ENCODE measurements at regions not wholly inside any gene's neighbourhood (a gene's known extent, or its start where the extent isn't known, plus 50 kb on each side); places are given as distances from the start of the nearest gene placed in this dataset.

DNA sequence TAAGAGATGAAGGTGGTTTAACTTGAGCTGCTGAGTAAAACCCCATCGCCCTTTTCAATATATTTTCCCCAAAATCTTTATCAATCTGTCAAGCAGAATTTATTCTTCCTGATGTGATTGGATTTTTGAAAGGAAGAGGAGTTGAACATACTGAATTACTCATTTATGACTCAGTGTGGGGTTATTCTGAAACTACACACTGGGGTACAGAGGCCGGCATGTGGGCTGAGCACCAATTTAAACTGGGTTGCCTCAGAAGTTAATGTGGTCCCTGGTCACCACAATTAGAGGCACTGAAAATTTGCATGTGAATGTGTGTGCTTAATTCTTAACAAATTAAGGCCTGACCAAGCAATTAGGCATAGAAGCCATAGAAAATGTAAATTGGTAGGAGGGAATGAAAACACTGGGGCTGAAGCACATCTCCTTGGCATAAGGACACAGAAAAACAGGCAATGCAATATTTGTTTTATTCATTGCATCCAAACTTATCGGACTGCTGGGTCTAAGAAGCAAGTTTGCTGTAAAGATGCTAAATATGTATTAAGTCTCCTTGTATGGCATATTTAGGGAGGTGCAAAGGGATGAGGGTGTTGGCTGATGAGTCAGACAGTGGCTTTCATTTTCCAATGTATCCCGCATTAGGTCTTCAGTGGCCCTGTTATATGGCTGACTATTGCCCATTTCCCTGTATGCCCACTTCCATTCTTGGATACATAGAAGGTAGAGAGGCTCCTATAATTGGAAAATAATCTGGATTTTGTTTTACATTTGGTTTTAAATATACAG lies 170.9 kb downstream of the IL15 start:
- peaks cover 2% of the 10 kb centered on the region for H3F3A ChIP-seq (ENCODE audit: insufficient read depth, low read length, poor library complexity, severe bottlenecking)
- no peaks in the 10 kb centered on the region for H3K9me2 ChIP-seq (ENCODE audit: insufficient read depth, low read length)
- H3K9me3 ChIP-seq (ENCODE audit: low read length), result no peaks in the 10 kb centered on the region
- no peak overlapping the region for H3K4me3 ChIP-seq (ENCODE audit: low read length)
- no peaks in the 10 kb centered on the region for H3K79me2 ChIP-seq (replicated peaks; ENCODE audit: insufficient read depth, low read length)
- no peaks in the 10 kb centered on the region for H4K20me1 ChIP-seq (ENCODE audit: insufficient read depth)
- TF ChIP-seq, protein P1, sequence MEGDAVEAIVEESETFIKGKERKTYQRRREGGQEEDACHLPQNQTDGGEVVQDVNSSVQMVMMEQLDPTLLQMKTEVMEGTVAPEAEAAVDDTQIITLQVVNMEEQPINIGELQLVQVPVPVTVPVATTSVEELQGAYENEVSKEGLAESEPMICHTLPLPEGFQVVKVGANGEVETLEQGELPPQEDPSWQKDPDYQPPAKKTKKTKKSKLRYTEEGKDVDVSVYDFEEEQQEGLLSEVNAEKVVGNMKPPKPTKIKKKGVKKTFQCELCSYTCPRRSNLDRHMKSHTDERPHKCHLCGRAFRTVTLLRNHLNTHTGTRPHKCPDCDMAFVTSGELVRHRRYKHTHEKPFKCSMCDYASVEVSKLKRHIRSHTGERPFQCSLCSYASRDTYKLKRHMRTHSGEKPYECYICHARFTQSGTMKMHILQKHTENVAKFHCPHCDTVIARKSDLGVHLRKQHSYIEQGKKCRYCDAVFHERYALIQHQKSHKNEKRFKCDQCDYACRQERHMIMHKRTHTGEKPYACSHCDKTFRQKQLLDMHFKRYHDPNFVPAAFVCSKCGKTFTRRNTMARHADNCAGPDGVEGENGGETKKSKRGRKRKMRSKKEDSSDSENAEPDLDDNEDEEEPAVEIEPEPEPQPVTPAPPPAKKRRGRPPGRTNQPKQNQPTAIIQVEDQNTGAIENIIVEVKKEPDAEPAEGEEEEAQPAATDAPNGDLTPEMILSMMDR (IDR thresholded peaks at IDR 0.05; ENCODE audit: poor library complexity, severe bottlenecking), result no peak
- TF ChIP-seq MXI1 (conservative IDR thresholded peaks at IDR 0.05; ENCODE audit: poor library complexity, severe bottlenecking) (no peak), RAD21 (conservative IDR thresholded peaks at IDR 0.05) (no peak), EP300 (conservative IDR thresholded peaks at IDR 0.05; ENCODE audit: poor library complexity, severe bottlenecking) (no peak), EZH2 (IDR thresholded peaks at IDR 0.05; ENCODE audit: borderline replicate concordance, insufficient read depth, low read length, poor library complexity, severe bottlenecking) (no peak), SMC3 (conservative IDR thresholded peaks at IDR 0.05; ENCODE audit: poor library complexity) (no peak)
- TF ChIP-seq, protein P2, sequence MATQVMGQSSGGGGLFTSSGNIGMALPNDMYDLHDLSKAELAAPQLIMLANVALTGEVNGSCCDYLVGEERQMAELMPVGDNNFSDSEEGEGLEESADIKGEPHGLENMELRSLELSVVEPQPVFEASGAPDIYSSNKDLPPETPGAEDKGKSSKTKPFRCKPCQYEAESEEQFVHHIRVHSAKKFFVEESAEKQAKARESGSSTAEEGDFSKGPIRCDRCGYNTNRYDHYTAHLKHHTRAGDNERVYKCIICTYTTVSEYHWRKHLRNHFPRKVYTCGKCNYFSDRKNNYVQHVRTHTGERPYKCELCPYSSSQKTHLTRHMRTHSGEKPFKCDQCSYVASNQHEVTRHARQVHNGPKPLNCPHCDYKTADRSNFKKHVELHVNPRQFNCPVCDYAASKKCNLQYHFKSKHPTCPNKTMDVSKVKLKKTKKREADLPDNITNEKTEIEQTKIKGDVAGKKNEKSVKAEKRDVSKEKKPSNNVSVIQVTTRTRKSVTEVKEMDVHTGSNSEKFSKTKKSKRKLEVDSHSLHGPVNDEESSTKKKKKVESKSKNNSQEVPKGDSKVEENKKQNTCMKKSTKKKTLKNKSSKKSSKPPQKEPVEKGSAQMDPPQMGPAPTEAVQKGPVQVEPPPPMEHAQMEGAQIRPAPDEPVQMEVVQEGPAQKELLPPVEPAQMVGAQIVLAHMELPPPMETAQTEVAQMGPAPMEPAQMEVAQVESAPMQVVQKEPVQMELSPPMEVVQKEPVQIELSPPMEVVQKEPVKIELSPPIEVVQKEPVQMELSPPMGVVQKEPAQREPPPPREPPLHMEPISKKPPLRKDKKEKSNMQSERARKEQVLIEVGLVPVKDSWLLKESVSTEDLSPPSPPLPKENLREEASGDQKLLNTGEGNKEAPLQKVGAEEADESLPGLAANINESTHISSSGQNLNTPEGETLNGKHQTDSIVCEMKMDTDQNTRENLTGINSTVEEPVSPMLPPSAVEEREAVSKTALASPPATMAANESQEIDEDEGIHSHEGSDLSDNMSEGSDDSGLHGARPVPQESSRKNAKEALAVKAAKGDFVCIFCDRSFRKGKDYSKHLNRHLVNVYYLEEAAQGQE (IDR thresholded peaks at IDR 0.05; ENCODE audit: borderline replicate concordance), result no peak
- H3K27me3 ChIP-seq (ENCODE audit: insufficient read depth, low read depth, low read length), result no peaks in the 10 kb centered on the region
- no peaks in the 10 kb centered on the region for H3K36me3 ChIP-seq (ENCODE audit: insufficient read depth, low read length)
- no peak overlapping the region for H3K9ac ChIP-seq (ENCODE audit: low read length)
- H2AFZ ChIP-seq (ENCODE audit: low read depth, low read length), result no peak overlapping the region
- H3K4me2 ChIP-seq (ENCODE audit: low read length), result no peak overlapping the region
- H3K27ac ChIP-seq (ENCODE audit: low read length), result no peak overlapping the region

DNA sequence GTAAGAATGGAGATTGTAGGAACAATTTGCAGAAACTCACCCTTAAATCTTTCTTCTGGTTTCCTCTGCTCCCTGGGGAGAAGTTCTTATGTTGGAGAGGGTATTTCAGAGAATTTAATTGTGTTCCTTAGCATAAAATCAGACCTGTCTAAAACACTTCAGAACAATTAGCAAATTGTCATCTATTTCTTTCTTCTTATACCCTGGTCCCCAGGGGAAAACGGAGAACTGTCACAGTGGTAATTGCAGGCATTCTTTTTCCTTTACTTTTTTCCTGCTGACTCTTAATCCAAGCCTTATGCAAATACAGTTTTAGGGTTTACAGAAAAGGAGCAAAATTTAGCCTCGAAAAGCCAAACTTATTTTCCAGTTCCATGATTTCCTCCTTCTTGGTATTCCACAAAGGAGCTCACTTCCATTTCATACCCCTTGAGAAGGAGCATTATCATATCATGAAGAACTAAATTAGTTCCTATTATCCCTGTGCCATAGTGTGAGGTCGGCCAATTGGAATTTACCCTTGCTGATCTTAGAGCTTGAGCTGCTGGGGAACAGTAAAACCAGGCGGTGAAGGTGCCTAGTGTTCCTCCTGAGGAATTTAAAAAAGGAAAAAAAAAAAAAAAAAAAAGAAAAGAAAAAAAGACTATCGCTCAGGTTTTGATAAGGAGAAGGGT lies 173.8 kb downstream of the IL15 start:
- Histone ChIP-seq H3F3A (ENCODE audit: insufficient read depth, low read length, poor library complexity, severe bottlenecking) (peaks cover 2% of the 10 kb centered on the region), H4K20me1 (ENCODE audit: insufficient read depth) (no peaks in the 10 kb centered on the region), H3K36me3 (ENCODE audit: insufficient read depth, low read length) (no peaks in the 10 kb centered on the region), H3K79me2 (replicated peaks; ENCODE audit: insufficient read depth, low read length) (no peaks in the 10 kb centered on the region), H3K4me2 (ENCODE audit: low read length) (peak overlapping the region; percentile 20), H3K27me3 (ENCODE audit: insufficient read depth, low read depth, low read length) (no peaks in the 10 kb centered on the region), H3K4me3 (ENCODE audit: low read length) (no peak overlapping the region), H3K9ac (ENCODE audit: low read length) (no peak overlapping the region), H3K27ac (ENCODE audit: low read length) (peak overlapping the region; percentile 42), H2AFZ (ENCODE audit: low read depth, low read length) (no peak overlapping the region), H3K9me2 (ENCODE audit: insufficient read depth, low read length) (no peaks in the 10 kb centered on the region), H3K9me3 (ENCODE audit: low read length) (no peaks in the 10 kb centered on the region)
- TF ChIP-seq POLR2AphosphoS5 (IDR thresholded peaks at IDR 0.05), result peak; percentile 50
- TF ChIP-seq EP300 (conservative IDR thresholded peaks at IDR 0.05; ENCODE audit: poor library complexity, severe bottlenecking), result peak; percentile 37
- no peak for TF ChIP-seq TAF1 (IDR thresholded peaks at IDR 0.05; ENCODE audit: low read depth)
- TF ChIP-seq, protein P2 (IDR thresholded peaks at IDR 0.05; ENCODE audit: borderline replicate concordance), result peak; percentile 22
- no peak for TF ChIP-seq MXI1 (conservative IDR thresholded peaks at IDR 0.05; ENCODE audit: poor library complexity, severe bottlenecking)

All from neural cell (in vitro differentiated cells).